ENCODE measurements at regions not wholly inside any gene's neighbourhood (a gene's known extent, or its start where the extent isn't known, plus 50 kb on each side); places are given as distances from the start of the nearest gene placed in this dataset.

DNA sequence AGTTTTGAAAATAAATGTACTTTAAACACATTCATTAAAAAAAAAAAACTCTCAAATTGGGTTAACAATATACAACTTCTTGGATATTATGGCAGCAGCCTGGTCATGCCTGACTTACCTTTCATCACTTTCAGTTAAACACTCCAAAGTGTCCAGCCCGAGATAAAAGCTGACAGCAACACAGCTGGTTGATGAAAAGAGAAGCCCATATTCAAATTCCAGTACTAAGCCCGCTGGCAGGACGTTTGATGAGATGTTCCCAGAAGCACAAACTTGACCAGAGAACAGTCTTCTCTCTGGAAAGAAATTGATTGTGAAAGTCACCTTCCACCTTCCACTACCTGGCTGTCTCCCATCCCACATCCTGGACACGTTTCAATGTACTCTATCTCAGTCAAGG lies 586.3 kb downstream of the TDRD15 start:
- TF ChIP-seq POLR2A (IDR thresholded peaks at IDR 0.05) (no peak), POLR2AphosphoS5 (IDR thresholded peaks at IDR 0.05) (no peak), CTCF (IDR thresholded peaks at IDR 0.05) (no peak)
